ENCODE measurements at regions not wholly inside any gene's neighbourhood (a gene's known extent, or its start where the extent isn't known, plus 50 kb on each side); places are given as distances from the start of the nearest gene placed in this dataset.

- Histone ChIP-seq H3K4me1 (peaks cover 0 to 34% of the 10 kb centered on the region in 2 donors), H3K27ac (peak overlapping the region; percentile 37 to 38), H3K9me3 (no peaks in the 10 kb centered on the region), H3K4me3 (no peak overlapping the region), H3K27me3 (no peaks in the 10 kb centered on the region), H3K36me3 (no peaks in the 10 kb centered on the region)
- TF ChIP-seq CTCF (IDR thresholded peaks at IDR 0.05) = no peak
- peak; percentile 54 for DNase-seq (ENCODE audit: low spot score)
Observed at GRCh38 chr10:3873728-3874461, 88.9 kb upstream of the KLF6 start.

GRCh38 chr10:3872712-3873329, 87.8 kb upstream of the KLF6 start:
- Histone ChIP-seq H3K27ac (peak overlapping the region in 1 of 2 donors; percentile 27), H3K4me3 (no peak overlapping the region), H3K9me3 (no peaks in the 10 kb centered on the region), H3K36me3 (no peaks in the 10 kb centered on the region), H3K4me1 (peaks cover 0 to 35% of the 10 kb centered on the region in 2 donors), H3K27me3 (no peaks in the 10 kb centered on the region)
- DNase-seq (ENCODE audit: low spot score) = peak; percentile 56
- no peak for TF ChIP-seq CTCF (IDR thresholded peaks at IDR 0.05)

- no peak for TF ChIP-seq CTCF (IDR thresholded peaks at IDR 0.05)
- peaks cover 0 to 30% of the 10 kb centered on the region in 2 donors for H3K4me1 ChIP-seq
- H3K27ac ChIP-seq = no peak overlapping the region
Observed at GRCh38 chr10:3871424-3871996, 86.5 kb upstream of the KLF6 start.

GRCh38 chr10:3869036-3869435, 84.0 kb upstream of the KLF6 start:
- H3K4me3 ChIP-seq = no peak overlapping the region
- H3K4me1 ChIP-seq = peaks cover 0 to 22% of the 10 kb centered on the region in 2 donors
- H3K9me3 ChIP-seq = no peaks in the 10 kb centered on the region
- no peaks in the 10 kb centered on the region for H3K36me3 ChIP-seq
- H3K27me3 ChIP-seq = no peaks in the 10 kb centered on the region
- H3K27ac ChIP-seq = no peak overlapping the region
- TF ChIP-seq CTCF (IDR thresholded peaks at IDR 0.05) = no peak
- no peak for DNase-seq (ENCODE audit: low spot score)

More at GRCh38 chr10:3871424-3871996, 86.5 kb upstream of the KLF6 start:
- DNase-seq (ENCODE audit: low spot score) = peak; percentile 52
- H3K27me3 ChIP-seq = no peaks in the 10 kb centered on the region
- H3K9me3 ChIP-seq = no peaks in the 10 kb centered on the region
- no peak overlapping the region for H3K4me3 ChIP-seq
- no peaks in the 10 kb centered on the region for H3K36me3 ChIP-seq

GRCh38 chr10:3868271-3868664, 83.3 kb upstream of the KLF6 start:
- no peak for DNase-seq (ENCODE audit: low spot score)
- Histone ChIP-seq H3K36me3 (no peaks in the 10 kb centered on the region), H3K27ac (no peak overlapping the region), H3K4me1 (peaks cover 0 to 14% of the 10 kb centered on the region in 2 donors), H3K9me3 (no peaks in the 10 kb centered on the region), H3K27me3 (no peaks in the 10 kb centered on the region), H3K4me3 (no peak overlapping the region)
- TF ChIP-seq CTCF (IDR thresholded peaks at IDR 0.05) = no peak

Measured in right atrium auricular region (tissue), 2 donors.